ENCODE measurements at regions not wholly inside any gene's neighbourhood (a gene's known extent, or its start where the extent isn't known, plus 50 kb on each side); places are given as distances from the start of the nearest gene placed in this dataset.

DNA sequence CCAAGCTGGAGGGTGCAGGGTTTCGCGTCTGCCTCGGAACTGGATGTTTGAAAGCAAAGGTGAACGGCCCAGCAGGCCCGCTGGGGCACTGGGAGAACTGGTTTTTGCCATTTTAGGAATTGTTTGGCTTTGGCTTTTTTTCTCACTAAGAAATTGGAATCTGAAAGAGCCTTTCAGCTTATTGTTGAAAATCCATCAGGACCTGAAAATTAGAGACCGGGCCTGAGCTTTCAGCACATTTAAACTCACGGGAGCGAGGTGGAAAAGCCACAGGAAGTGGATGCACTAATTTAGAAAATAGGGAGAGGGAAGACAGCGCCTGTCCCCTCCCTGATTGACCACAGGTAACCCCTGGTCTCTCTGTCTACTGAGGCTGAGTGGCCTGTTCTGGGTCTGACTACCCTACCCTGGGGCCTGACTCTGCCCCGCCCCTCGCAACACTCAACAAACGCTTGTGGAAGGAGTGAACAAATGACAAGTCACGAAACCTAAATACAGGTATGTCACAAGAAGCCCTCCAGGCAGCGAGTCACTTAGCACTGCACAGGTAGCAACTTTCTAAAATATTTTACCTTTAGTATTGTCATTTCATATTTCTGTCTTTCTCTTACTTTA is 100.3 kb upstream of the MBOAT2 start:
- Histone ChIP-seq H3K27ac (no peak overlapping the region), H3K4me3 (no peak overlapping the region), H3K4me1 (no peaks in the 10 kb centered on the region), H3K27me3 (no peaks in the 10 kb centered on the region), H3K36me3 (ENCODE audit: low read depth, missing control alignments) (no peaks in the 10 kb centered on the region), H3K9me3 (no peaks in the 10 kb centered on the region)
- 94 to 96% methylated on average over 14 of the region's 14 CpGs for WGBS, 2 donors
- intact Hi-C loops (cut with DNase I; ENCODE audit: low total_unique reads): no loop called here
- TF ChIP-seq POLR2A (IDR thresholded peaks at IDR 0.05): no peak
- TF ChIP-seq, protein P1, sequence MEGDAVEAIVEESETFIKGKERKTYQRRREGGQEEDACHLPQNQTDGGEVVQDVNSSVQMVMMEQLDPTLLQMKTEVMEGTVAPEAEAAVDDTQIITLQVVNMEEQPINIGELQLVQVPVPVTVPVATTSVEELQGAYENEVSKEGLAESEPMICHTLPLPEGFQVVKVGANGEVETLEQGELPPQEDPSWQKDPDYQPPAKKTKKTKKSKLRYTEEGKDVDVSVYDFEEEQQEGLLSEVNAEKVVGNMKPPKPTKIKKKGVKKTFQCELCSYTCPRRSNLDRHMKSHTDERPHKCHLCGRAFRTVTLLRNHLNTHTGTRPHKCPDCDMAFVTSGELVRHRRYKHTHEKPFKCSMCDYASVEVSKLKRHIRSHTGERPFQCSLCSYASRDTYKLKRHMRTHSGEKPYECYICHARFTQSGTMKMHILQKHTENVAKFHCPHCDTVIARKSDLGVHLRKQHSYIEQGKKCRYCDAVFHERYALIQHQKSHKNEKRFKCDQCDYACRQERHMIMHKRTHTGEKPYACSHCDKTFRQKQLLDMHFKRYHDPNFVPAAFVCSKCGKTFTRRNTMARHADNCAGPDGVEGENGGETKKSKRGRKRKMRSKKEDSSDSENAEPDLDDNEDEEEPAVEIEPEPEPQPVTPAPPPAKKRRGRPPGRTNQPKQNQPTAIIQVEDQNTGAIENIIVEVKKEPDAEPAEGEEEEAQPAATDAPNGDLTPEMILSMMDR (IDR thresholded peaks at IDR 0.05): no peak
- no peak for DNase-seq

DNA sequence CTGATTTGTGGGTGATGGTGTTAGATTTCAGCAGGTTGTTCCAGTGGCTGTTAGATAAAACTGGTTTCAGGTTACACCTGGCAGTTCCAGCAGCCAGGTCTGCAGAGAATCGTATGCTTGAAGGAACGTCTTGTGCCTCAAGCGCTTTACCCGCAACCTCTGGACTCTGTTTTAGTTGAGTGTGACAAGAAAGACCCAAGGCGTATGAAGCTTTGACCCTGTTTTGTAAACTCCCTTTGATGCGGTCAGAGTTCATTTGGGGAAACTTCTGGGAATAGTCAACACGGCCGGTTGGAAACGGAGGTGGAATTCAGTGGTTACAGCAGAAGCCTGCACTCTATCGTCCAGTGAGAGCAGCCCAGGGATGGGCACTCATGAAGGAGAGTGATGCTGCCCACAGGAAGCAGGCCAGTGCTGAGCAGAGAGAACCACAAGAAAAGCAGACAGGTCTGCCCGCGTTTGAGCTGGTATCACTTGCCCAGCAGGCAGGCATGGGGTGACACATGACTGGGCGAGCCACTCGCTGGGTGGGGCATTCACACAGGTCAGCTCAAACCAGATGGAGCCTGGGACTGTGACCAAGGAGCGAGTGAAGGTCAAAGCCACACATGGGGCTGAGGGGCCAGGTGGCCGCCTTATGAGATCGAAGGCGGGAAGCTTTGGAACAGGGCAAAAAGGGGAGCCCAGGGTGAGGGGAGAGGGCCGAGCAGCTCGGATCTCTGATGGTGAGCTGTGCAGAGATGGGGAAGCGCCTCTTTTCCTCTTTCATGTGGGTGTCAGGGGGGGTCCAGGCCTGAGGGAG is 99.6 kb upstream of the MBOAT2 start:
- Histone ChIP-seq H3K4me3 (no peak overlapping the region), H3K36me3 (ENCODE audit: low read depth, missing control alignments) (no peaks in the 10 kb centered on the region), H3K27ac (no peak overlapping the region), H3K27me3 (no peaks in the 10 kb centered on the region), H3K9me3 (no peaks in the 10 kb centered on the region), H3K4me1 (no peaks in the 10 kb centered on the region)
- intact Hi-C loops (cut with DNase I; ENCODE audit: low total_unique reads): no loop called here
- no peak for TF ChIP-seq POLR2A (IDR thresholded peaks at IDR 0.05)
- TF ChIP-seq, protein P1 (IDR thresholded peaks at IDR 0.05): no peak
- no peak for DNase-seq
- WGBS, 2 donors: 85 to 91% methylated on average over 19 to 21 of the region's 21 CpGs

DNA sequence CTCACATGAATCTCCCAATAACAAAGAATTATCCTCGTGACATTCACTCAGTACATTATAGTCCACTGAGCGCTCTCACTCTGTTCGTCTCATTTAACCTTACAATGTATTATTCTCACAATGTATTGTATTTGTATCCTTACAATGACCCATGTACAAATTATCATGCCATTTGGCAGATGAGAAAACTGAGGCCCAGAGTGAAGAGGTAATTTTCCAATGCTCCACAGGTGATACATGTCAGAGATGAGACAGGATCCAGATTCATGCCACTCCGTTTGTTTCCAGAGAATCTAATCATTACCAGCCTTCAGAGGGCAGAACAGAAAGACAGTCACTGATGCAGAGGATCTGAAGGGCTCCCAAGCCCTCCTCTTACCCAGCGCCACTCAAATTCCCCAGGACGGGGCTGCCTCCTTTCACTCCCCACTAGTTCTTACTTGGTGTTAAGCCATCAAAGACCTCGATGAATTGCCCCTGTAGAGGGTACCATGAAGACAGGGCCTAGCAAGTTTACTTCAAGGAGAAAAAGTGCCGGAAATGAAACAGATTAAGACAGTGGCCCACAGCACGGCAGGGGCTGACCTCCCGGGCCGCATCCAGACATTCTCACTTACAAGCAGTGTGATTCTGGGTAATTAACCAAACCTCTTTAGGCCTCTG is 98.4 kb upstream of the MBOAT2 start:
- H3K27ac ChIP-seq: no peak overlapping the region
- no peak for DNase-seq
- 83 to 90% methylated on average over 11 of the region's 11 CpGs for WGBS, 2 donors
- TF ChIP-seq, protein P1 (IDR thresholded peaks at IDR 0.05): no peak
- no peak for TF ChIP-seq POLR2A (IDR thresholded peaks at IDR 0.05)
- H3K36me3 ChIP-seq (ENCODE audit: low read depth, missing control alignments): no peaks in the 10 kb centered on the region
- no peak overlapping the region for H3K4me3 ChIP-seq
- H3K4me1 ChIP-seq: no peaks in the 10 kb centered on the region
- H3K9me3 ChIP-seq: no peaks in the 10 kb centered on the region
- H3K27me3 ChIP-seq: no peaks in the 10 kb centered on the region
- intact Hi-C loops (cut with DNase I; ENCODE audit: low total_unique reads): no loop called here

DNA sequence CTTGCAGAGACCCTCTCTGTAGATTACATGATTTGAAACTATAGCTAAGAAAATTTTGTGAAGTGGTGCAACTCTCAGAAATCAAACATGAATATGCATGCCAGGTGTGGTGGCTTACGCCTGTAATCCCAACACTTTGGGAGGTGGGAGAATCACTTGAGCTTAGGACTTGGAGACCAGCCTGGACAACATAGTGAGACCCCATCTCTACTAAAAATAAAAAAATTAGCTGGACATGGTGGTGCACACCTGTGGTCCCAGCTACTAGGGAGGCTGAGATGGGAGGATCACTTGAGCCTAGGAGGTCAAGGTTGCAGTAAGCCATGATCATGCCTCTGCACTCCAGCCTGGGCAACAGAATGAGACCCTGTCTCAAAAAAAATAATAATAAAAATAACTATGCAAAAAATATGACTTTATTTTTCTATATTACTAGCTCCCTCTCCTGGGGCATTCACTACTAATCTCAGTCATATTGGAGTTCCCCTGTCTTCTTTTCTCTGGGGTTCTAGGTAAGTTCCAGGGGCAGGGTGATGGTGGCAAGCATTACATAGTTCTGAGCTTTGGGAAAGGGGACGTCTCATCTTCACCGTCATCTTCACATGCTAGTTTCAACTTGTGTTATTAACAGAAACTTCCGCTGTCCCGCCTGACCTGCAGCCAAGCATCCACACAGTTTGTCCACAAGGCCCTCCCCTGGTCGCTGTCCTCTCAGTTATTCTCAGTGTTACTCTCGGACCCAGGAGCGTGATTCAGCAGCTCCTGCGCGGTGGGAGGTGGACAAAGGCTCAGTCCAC is 96.8 kb upstream of the MBOAT2 start:
- Histone ChIP-seq H3K36me3 (ENCODE audit: low read depth, missing control alignments) (no peaks in the 10 kb centered on the region), H3K27me3 (no peaks in the 10 kb centered on the region), H3K9me3 (no peaks in the 10 kb centered on the region), H3K4me3 (no peak overlapping the region), H3K27ac (no peak overlapping the region), H3K4me1 (no peaks in the 10 kb centered on the region)
- no peak for DNase-seq
- TF ChIP-seq, protein P1 (IDR thresholded peaks at IDR 0.05): no peak
- TF ChIP-seq POLR2A (IDR thresholded peaks at IDR 0.05): no peak
- intact Hi-C loops (cut with DNase I; ENCODE audit: low total_unique reads): no loop called here
- WGBS, 2 donors: 96% methylated on average over 10 of the region's 10 CpGs

All from testis (tissue), 2 donors.